ENCODE measurements at regions not wholly inside any gene's neighbourhood (a gene's known extent, or its start where the extent isn't known, plus 50 kb on each side); places are given as distances from the start of the nearest gene placed in this dataset.

DNA sequence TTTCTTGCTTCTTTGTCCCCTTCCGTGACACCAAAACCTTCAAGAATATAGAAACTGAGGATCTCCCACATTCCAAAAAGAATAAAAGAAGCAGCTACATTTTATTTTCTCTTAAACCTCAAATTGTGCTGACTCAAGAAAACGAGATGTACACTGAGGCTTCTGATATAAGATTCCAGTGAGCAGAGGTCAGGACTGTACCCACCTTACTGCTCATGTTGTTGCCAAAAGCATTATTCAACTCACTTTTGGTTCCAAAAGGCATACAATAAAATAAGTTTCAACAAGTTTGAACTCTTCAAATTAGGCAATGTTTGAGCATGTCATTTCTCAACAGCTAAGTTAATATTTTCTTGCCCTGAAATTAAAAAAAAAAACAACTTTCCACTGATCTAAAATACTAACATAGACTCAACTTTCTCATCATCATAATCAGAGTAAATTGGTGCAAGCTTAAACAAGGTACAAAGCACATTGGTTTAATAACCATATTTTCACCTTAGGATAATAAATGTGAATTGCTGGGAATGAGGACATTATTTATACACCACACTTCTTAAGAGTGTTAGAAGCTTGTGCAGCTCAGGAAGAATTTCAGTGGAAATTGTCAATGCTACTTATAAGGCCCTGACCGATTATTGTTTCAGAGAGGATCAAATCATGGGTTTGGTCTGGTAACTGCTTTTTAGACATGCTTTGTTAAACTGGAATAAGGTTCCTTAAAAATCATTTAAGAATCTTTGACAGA, 629.0 kb upstream of the IGFBP3 start:
- no peak for TF ChIP-seq EZH2 (IDR thresholded peaks at IDR 0.05)
- TF ChIP-seq POLR2AphosphoS5 (IDR thresholded peaks at IDR 0.05; ENCODE audit: borderline replicate concordance, low read depth, low read length) = no peak
- no peak for TF ChIP-seq FOXP2 (optimal IDR thresholded peaks at IDR 0.05; ENCODE audit: control extremely low read depth, extremely low read length, insufficient read depth)

All from SK-N-MC (cell line).